H1 (cell line): ENCODE measurements at regions not wholly inside any gene's neighbourhood (a gene's known extent, or its start where the extent isn't known, plus 50 kb on each side); places are given as distances from the start of the nearest gene placed in this dataset.

Source experiments
- CTCF ChIA-PET: fragments of 300-600 bp; sonication (Branson Sonifier 250); formaldehyde crosslinking; loops from one replicate; lab custom pipeline; 2021; ENCODE audit not compliant: partially characterized antibody; lab: Charles Lee
- POLR2A ChIA-PET: fragments of 300-600 bp; sonication (Branson Sonifier 250); formaldehyde crosslinking; loops from one replicate; lab custom pipeline; 2021; ENCODE audit warnings: inconsistent platforms; ENCODE audit not compliant: partially characterized antibody; lab: Charles Lee
- DNase-seq, 2 experiments: peaks; one replicate each; pipeline versions ENCODE4 v3.0.0 to v3.0.0-alpha.2; 2010 to 2022; ENCODE audit warnings: low spot score in 2 of 2, low read depth in 1 of 2, mixed read lengths in 1 of 2
- FAIRE-seq: peaks from 2 replicates; lab custom pipeline; 2011; peaks lifted over from hg19 to GRCh38; lab: Jason Lieb, UNC
- H2AFZ ChIP-seq: 2 replicates; pipeline ENCODE4 v1.8.1; 2012; ENCODE audit warnings: low read length, inconsistent platforms
- H2AK5ac ChIP-seq: 2 replicates; pipeline ENCODE4 v1.6.1; 2013; ENCODE audit warnings: low read depth, low read length
- H2BK120ac ChIP-seq: replicated peaks from 2 replicates; pipeline ENCODE3; 2013; ENCODE audit warnings: low read depth, low read length, inconsistent platforms
- H2BK12ac ChIP-seq: 2 replicates; pipeline ENCODE4 v1.6.1; 2013; ENCODE audit warnings: low read depth, low read length
- H2BK15ac ChIP-seq: 2 replicates; pipeline ENCODE4 v1.6.1; 2013; ENCODE audit warnings: low read length
- H2BK20ac ChIP-seq: 2 replicates; pipeline ENCODE4 v1.6.1; 2013; ENCODE audit warnings: low read length
- H2BK5ac ChIP-seq: 2 replicates; pipeline ENCODE4 v1.6.1; 2013; ENCODE audit warnings: low read depth, low read length
- H3K14ac ChIP-seq: 2 replicates; pipeline ENCODE4 v1.6.1; 2013; ENCODE audit warnings: inconsistent platforms; ENCODE audit not compliant: insufficient read length
- H3K18ac ChIP-seq: 2 replicates; pipeline ENCODE4 v1.6.1; 2013; ENCODE audit warnings: low read length; ENCODE audit errors: extremely low read depth
- H3K23ac ChIP-seq: 2 replicates; pipeline ENCODE4 v1.6.1; 2013; ENCODE audit warnings: inconsistent platforms; ENCODE audit not compliant: insufficient read length
- H3K23me2 ChIP-seq: 2 replicates; pipeline ENCODE4 v1.6.1; 2013; ENCODE audit warnings: low read depth, low read length
- H3K27ac ChIP-seq: 2 replicates; pipeline ENCODE4 v1.6.1; 2011; ENCODE audit warnings: low read depth, low read length, inconsistent platforms
- H3K27me3 ChIP-seq, 4 experiments: replicated peaks in 1 of 4; 1 replicate in 1 of 4; 2 replicates in 3 of 4; pipeline versions ENCODE4 v1.6.1 to v1.8.1; 2011 to 2013; ENCODE audit warnings: low read length in 3 of 4, mild to moderate bottlenecking in 3 of 4, inconsistent platforms in 2 of 4, mixed read lengths in 2 of 4, moderate library complexity in 1 of 4; ENCODE audit not compliant: control insufficient read depth in 3 of 4, insufficient read depth in 3 of 4; ENCODE audit errors: extremely low read depth in 1 of 4
- H3K36me3 ChIP-seq, 4 experiments: 2 replicates each; pipeline versions ENCODE4 v1.6.1 to v1.8.1; 2011 to 2013; ENCODE audit warnings: mild to moderate bottlenecking in 4 of 4, low read length in 3 of 4, moderate library complexity in 2 of 4, control low read depth in 1 of 4, inconsistent platforms in 1 of 4; ENCODE audit not compliant: insufficient read depth in 4 of 4, control insufficient read depth in 2 of 4
- H3K4ac ChIP-seq: replicated peaks from 2 replicates; pipeline ENCODE3; 2013; ENCODE audit warnings: low read length, low read depth, mixed read lengths, inconsistent platforms; ENCODE audit not compliant: insufficient read length
- H3K4me1 ChIP-seq, 4 experiments: replicated peaks in 1 of 4; 1 replicate in 1 of 4; 2 replicates in 3 of 4; pipeline versions ENCODE4 v1.6.1 to v1.8.1; 2011 to 2013; ENCODE audit warnings: low read length in 3 of 4, inconsistent platforms in 2 of 4, mixed read lengths in 1 of 4; ENCODE audit not compliant: insufficient read depth in 4 of 4, control insufficient read depth in 3 of 4
- H3K4me2 ChIP-seq, 2 experiments: 2 replicates each; pipeline versions ENCODE4 v1.6.1 to v1.8.1; 2011 to 2013; ENCODE audit warnings: low read depth in 2 of 2, low read length in 2 of 2, control low read depth in 1 of 2, inconsistent platforms in 1 of 2, mild to moderate bottlenecking in 1 of 2; ENCODE audit not compliant: insufficient read depth in 1 of 2
- H3K4me3 ChIP-seq, 4 experiments: fragments of 200-600, 300-600 bp in 1 of 4; sonication (generic), shearing (Covaris generic), sonication (Bioruptor Twin) in 1 of 4; 2 replicates each; pipeline versions ENCODE4 v1.5.1 to v1.8.1; 2011 to 2016; ENCODE audit warnings: low read length in 4 of 4, low read depth in 3 of 4, control low read depth in 2 of 4, inconsistent platforms in 2 of 4, mild to moderate bottlenecking in 2 of 4, mixed read lengths in 1 of 4, moderate library complexity in 1 of 4; ENCODE audit not compliant: insufficient read depth in 2 of 4; ENCODE audit errors: extremely low read depth in 1 of 4
- H3K56ac ChIP-seq: replicated peaks from 2 replicates; pipeline ENCODE3; 2013; ENCODE audit warnings: low read depth, mild to moderate bottlenecking, mixed read lengths, low read length, inconsistent platforms; ENCODE audit not compliant: insufficient read length
- H3K79me1 ChIP-seq: 2 replicates; pipeline ENCODE4 v1.6.1; 2013; ENCODE audit warnings: low read depth, low read length, control low read depth
- H3K79me2 ChIP-seq, 2 experiments: 2 replicates each; pipeline versions ENCODE4 v1.6.1 to v1.8.1; 2012 to 2013; ENCODE audit warnings: low read length in 2 of 2, mild to moderate bottlenecking in 2 of 2, inconsistent platforms in 1 of 2; ENCODE audit not compliant: insufficient read depth in 2 of 2, control insufficient read depth in 1 of 2
- H3K9ac ChIP-seq, 4 experiments: replicated peaks in 1 of 4; 1 replicate in 1 of 4; 2 replicates in 3 of 4; pipeline versions ENCODE4 v1.6.1 to v1.8.1; 2011 to 2013; ENCODE audit warnings: low read depth in 3 of 4, low read length in 3 of 4, control low read depth in 2 of 4, mild to moderate bottlenecking in 2 of 4, moderate library complexity in 2 of 4, inconsistent platforms in 1 of 4; ENCODE audit errors: extremely low read depth in 1 of 4
- H3K9me3 ChIP-seq, 2 experiments: 2 replicates each; pipeline versions ENCODE4 v1.6.1 to v1.8.1; 2012 to 2013; ENCODE audit warnings: mild to moderate bottlenecking in 2 of 2, moderate library complexity in 2 of 2, control low read depth in 1 of 2, inconsistent platforms in 1 of 2, low read depth in 1 of 2, low read length in 1 of 2, mixed read lengths in 1 of 2; ENCODE audit not compliant: insufficient read depth in 2 of 2
- H4K20me1 ChIP-seq, 2 experiments: replicated peaks in 1 of 2; 2 replicates each; pipeline versions ENCODE3 to v1.8.1; 2011 to 2013; ENCODE audit warnings: inconsistent platforms in 2 of 2, low read length in 2 of 2, mild to moderate bottlenecking in 1 of 2; ENCODE audit not compliant: insufficient read depth in 2 of 2, control insufficient read depth in 1 of 2
- H4K5ac ChIP-seq: 2 replicates; pipeline ENCODE4 v1.6.1; 2013; ENCODE audit warnings: low read length, low read depth, mixed read lengths, inconsistent platforms; ENCODE audit not compliant: insufficient read length
- H4K8ac ChIP-seq: 2 replicates; pipeline ENCODE4 v1.8.0; 2013; ENCODE audit warnings: mild to moderate bottlenecking, moderate library complexity, low read length, inconsistent platforms; ENCODE audit not compliant: insufficient read depth; ENCODE audit errors: extremely low read depth
- H4K91ac ChIP-seq: replicated peaks from 2 replicates; pipeline ENCODE3; 2013; ENCODE audit warnings: low read length, mixed read lengths, inconsistent platforms; ENCODE audit not compliant: insufficient read length
- WGBS, 2 experiments: shearing (Covaris generic) in 1 of 2; methylation state at CpG; one replicate each; pipeline versions ENCODE4 v1.1.6 to v1.1.7; 2013 to 2015; ENCODE audit warnings: low lambda C conversion rate in 2 of 2, mixed read lengths in 2 of 2, inconsistent platforms in 1 of 2, low coverage in 1 of 2, missing lambda C conversion rate in 1 of 2; ENCODE audit not compliant: insufficient replicate concordance in 2 of 2, insufficient coverage in 1 of 2, insufficient read length in 1 of 2; ENCODE audit errors: extremely low coverage in 1 of 2, missing lambda C conversion rate in 1 of 2; 5-methylcytosine and 5-hydroxymethylcytosine counted together
- TF ChIP-seq, protein P1 (sequence below): IDR thresholded peaks from 2 replicates; pipeline ENCODE4 v1.6.1; 2012; ENCODE audit warnings: inconsistent platforms

DNA sequence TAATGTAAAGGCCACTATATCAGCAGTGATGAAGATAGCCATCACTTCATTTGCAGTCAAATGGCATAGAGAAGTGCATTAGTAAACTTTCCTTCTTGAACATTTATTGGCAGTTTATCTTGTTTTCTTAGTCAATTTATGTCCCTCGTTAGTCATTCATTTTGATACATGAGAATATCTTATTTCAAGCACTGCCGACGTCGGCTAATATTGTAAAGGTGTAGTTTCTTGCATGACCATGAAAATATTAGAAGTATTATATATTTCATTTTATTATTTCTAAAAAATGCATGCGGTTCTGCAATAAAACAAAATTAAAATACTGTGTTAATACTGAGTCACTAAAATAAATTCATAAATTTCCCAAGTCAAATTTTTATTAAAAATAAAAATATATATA, 751.6 kb upstream of the ROBO1 start:
- H3K56ac ChIP-seq: no peak overlapping the region
- H4K5ac ChIP-seq: no peak overlapping the region
- no peaks in the 10 kb centered on the region for H3K79me2 ChIP-seq
- H3K27ac ChIP-seq: no peak overlapping the region
- H3K18ac ChIP-seq: no peak overlapping the region
- TF ChIP-seq, protein P1, sequence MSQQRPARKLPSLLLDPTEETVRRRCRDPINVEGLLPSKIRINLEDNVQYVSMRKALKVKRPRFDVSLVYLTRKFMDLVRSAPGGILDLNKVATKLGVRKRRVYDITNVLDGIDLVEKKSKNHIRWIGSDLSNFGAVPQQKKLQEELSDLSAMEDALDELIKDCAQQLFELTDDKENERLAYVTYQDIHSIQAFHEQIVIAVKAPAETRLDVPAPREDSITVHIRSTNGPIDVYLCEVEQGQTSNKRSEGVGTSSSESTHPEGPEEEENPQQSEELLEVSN: no peak
- TF ChIP-seq, all 59 proteins: peak for 0
- H2BK12ac ChIP-seq: no peak overlapping the region
- 85% methylated on average over 5 of the region's 5 CpGs; no CpG with 5 or more reads in 1 of the 2 experiments for WGBS, 2 experiments
- H3K23me2 ChIP-seq: no peaks in the 10 kb centered on the region; the same call in 1 of the 2 replicates
- no peak overlapping the region for H2AK5ac ChIP-seq
- ChIA-PET CTCF (no interaction called here), POLR2A (no interaction called here)
- no peaks in the 10 kb centered on the region for H4K20me1 ChIP-seq
- no peak overlapping the region for H3K4me2 ChIP-seq
- DNase-seq (no peak), FAIRE-seq (no peak)
- H3K9ac ChIP-seq: no peak overlapping the region
- no peak overlapping the region for H3K23ac ChIP-seq
- H3K27me3 ChIP-seq: no peaks in the 10 kb centered on the region
- no peak overlapping the region for H4K8ac ChIP-seq
- H2BK120ac ChIP-seq: no peak overlapping the region
- H2AFZ ChIP-seq: no peak overlapping the region
- no peak overlapping the region for H3K4me3 ChIP-seq
- no peaks in the 10 kb centered on the region for H3K9me3 ChIP-seq
- no peak overlapping the region for H3K4ac ChIP-seq
- no peak overlapping the region for H2BK5ac ChIP-seq
- H3K4me1 ChIP-seq: no peaks in the 10 kb centered on the region
- H4K91ac ChIP-seq: no peak overlapping the region
- H2BK20ac ChIP-seq: no peak overlapping the region
- H3K79me1 ChIP-seq: no peaks in the 10 kb centered on the region
- H3K36me3 ChIP-seq: no peaks in the 10 kb centered on the region
- no peak overlapping the region for H2BK15ac ChIP-seq
- H3K14ac ChIP-seq: no peak overlapping the region
